Activated naive CD8-positive, alpha-beta T cell treated with anti-CD3 and anti-CD28 coated beads, Interleukin-2, amount 10 ng/mL, durations not matched to agents 7 days and 5 days (primary cell): ENCODE measurements at regions not wholly inside any gene's neighbourhood (a gene's known extent, or its start where the extent isn't known, plus 50 kb on each side); places are given as distances from the start of the nearest gene placed in this dataset.

Source experiments
- ATAC-seq: fragments of 150-1000 bp; cut with Tn5 transposase; one replicate; pipeline ENCODE4 v1.10.0; 2021; ENCODE audit warnings: low read depth, moderate library complexity
- POLR2A ChIA-PET: fragments of 350-600 bp; sonication (Branson Sonifier 250); formaldehyde crosslinking; loops from one replicate; lab custom pipeline; 2021; ENCODE audit warnings: antibody characterized with exemption; lab: Charles Lee
- DNase-seq: peaks from one replicate; pipeline ENCODE4 v3.0.0; 2021
- H3K27ac Mint-ChIP-seq: one replicate; pipeline ENCODE4 v1.8.0; 2022; ENCODE audit warnings: mild to moderate bottlenecking, mixed read lengths
- H3K27me3 Mint-ChIP-seq: one replicate; pipeline ENCODE4 v1.8.0; 2022; ENCODE audit warnings: mild to moderate bottlenecking, moderate library complexity, mixed read lengths
- H3K36me3 Mint-ChIP-seq: one replicate; pipeline ENCODE4 v1.8.0; 2021; ENCODE audit warnings: mild to moderate bottlenecking, mixed read lengths
- H3K4me1 Mint-ChIP-seq: one replicate; pipeline ENCODE4 v1.8.0; 2021; ENCODE audit warnings: mixed read lengths
- H3K4me3 Mint-ChIP-seq: one replicate; pipeline ENCODE4 v1.8.0; 2022; ENCODE audit warnings: mild to moderate bottlenecking, moderate library complexity, mixed read lengths
- H3K9me3 Mint-ChIP-seq: one replicate; pipeline ENCODE4 v1.8.0; 2021; ENCODE audit warnings: mixed read lengths

DNA sequence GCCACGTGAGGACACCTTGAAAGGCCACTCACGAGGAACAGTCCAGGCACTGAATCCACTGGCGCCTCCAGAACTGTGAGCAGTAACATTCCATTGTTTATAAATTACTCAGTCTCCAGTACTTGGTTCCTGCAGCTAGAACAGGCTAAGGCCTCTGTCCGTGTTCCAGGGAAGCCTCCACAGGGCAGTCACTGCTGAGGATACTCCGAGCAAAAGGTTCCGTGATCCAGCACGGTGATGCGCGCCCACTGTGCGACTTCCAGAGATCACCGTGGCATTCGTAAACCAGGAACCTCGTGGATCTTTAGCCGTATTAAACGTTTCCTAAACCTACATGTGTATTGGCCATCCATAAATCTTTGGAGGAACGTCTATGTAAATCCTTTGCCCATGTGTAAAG, 51.5 kb upstream of the SALL3 start:
- no peak for DNase-seq
- H3K27ac Mint-ChIP-seq = no peak overlapping the region

DNA sequence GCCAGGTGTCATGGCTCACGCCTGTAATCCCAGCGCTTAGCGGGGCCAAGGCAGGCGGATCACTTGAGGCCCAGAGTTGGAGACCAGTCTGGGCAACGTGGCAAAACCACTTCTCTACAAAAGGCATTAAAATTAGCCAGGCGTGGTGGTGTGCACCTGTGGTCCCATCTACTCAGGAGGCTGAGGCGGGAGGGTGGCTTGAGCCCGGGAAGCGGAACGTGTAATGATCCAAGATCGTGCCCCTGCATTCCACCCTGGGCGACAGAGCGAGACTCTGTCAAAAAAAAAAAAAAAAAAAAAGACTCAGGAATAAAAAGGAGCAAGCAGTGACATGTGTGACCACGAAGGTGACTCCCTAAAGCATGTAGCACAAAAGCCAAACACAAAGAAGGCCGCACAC, 50.1 kb upstream of the SALL3 start:
- no peak overlapping the region for H3K4me3 Mint-ChIP-seq
- H3K36me3 Mint-ChIP-seq = no peaks in the 10 kb centered on the region
- DNase-seq (no peak), ATAC-seq (no peak)
- POLR2A ChIA-PET = no interaction called here
- H3K27me3 Mint-ChIP-seq = peaks cover 7% of the 10 kb centered on the region
- no peaks in the 10 kb centered on the region for H3K4me1 Mint-ChIP-seq
- no peaks in the 10 kb centered on the region for H3K9me3 Mint-ChIP-seq
- H3K27ac Mint-ChIP-seq = no peak overlapping the region

More for the DNA sequence above, 51.5 kb upstream of the SALL3 start:
- peaks cover 7% of the 10 kb centered on the region for H3K27me3 Mint-ChIP-seq
- ATAC-seq = no peak
- POLR2A ChIA-PET = no interaction called here
- no peaks in the 10 kb centered on the region for H3K36me3 Mint-ChIP-seq
- no peak overlapping the region for H3K4me3 Mint-ChIP-seq
- H3K9me3 Mint-ChIP-seq = no peaks in the 10 kb centered on the region
- no peaks in the 10 kb centered on the region for H3K4me1 Mint-ChIP-seq
